ENCODE measurements at regions not wholly inside any gene's neighbourhood (a gene's known extent, or its start where the extent isn't known, plus 50 kb on each side); places are given as distances from the start of the nearest gene placed in this dataset.

DNA sequence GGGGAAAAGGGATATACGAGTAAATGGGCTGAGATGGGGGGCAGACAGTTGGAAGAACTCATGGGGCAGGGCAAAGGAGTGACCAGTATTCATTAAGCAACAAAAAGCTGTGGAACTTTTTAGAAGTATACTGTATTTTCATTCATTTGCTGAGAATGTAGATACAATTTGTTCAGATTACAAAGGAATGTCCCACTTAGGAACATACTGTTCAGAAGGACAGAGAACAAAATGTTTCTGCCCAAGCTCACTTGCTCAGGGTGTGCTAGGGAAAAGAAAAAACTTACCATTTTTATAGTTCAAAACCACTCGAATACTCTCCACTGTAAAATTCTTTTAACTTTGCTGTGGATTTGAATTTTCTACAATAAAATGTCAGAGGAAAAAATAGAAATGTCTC is 135.2 kb upstream of the AFF2 start (continued):
- TF ChIP-seq, protein P1, sequence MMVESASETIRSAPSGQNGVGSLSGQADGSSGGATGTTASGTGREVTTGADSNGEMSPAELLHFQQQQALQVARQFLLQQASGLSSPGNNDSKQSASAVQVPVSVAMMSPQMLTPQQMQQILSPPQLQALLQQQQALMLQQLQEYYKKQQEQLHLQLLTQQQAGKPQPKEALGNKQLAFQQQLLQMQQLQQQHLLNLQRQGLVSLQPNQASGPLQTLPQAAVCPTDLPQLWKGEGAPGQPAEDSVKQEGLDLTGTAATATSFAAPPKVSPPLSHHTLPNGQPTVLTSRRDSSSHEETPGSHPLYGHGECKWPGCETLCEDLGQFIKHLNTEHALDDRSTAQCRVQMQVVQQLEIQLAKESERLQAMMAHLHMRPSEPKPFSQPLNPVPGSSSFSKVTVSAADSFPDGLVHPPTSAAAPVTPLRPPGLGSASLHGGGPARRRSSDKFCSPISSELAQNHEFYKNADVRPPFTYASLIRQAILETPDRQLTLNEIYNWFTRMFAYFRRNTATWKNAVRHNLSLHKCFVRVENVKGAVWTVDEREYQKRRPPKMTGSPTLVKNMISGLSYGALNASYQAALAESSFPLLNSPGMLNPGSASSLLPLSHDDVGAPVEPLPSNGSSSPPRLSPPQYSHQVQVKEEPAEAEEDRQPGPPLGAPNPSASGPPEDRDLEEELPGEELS (CRISPR knock-in tag; IDR thresholded peaks at IDR 0.05), result no peak
- no peak for TF ChIP-seq IRF2 (CRISPR knock-in tag; IDR thresholded peaks at IDR 0.05; ENCODE audit: borderline replicate concordance, low read depth)
- TF ChIP-seq ZNF263 (CRISPR knock-in tag; IDR thresholded peaks at IDR 0.05; ENCODE audit: low read depth), result no peak
- no peak for TF ChIP-seq ATF1 (CRISPR knock-in tag; IDR thresholded peaks at IDR 0.05)

DNA sequence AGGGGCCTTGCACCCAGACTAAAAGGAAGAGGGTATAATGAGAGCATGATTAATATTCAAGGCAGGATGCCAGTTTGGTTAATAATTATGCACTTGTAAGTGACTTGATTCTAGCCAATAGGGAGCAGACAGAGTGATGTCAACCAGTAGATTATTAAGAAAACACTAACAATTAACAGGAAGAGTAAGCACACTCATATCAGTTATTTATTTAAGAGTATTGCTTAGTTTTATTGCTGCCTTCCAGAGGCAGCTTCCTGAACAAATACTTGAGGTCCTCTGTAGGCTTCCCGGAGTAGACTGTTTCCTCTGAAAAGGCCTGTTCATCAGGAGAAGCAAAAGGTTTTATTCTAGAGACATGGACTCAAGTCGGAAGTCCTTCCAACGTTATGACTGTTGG is 129.1 kb upstream of the AFF2 start:
- Mint-ChIP-seq H3K36me3 (peaks cover 11% of the 10 kb centered on the region), H3K27ac (no peak overlapping the region), H3K4me3 (no peak overlapping the region), H3K9me3 (peaks cover 16% of the 10 kb centered on the region), H3K27me3 (ENCODE audit: low read depth) (no peaks in the 10 kb centered on the region; the same call in 1 of the 2 replicates), H3K4me1 (peaks cover 9% of the 10 kb centered on the region)
- no peak for DNase-seq (ENCODE audit: low spot score)
- TF ChIP-seq EMX1 (CRISPR knock-in tag; IDR thresholded peaks at IDR 0.05) (no peak), ZNF219 (CRISPR knock-in tag; IDR thresholded peaks at IDR 0.05; ENCODE audit: borderline replicate concordance) (no peak), JAZF1 (CRISPR knock-in tag; IDR thresholded peaks at IDR 0.05) (no peak), FOXJ3 (CRISPR knock-in tag; IDR thresholded peaks at IDR 0.05; ENCODE audit: borderline replicate concordance) (no peak)
- TF ChIP-seq, protein P2, sequence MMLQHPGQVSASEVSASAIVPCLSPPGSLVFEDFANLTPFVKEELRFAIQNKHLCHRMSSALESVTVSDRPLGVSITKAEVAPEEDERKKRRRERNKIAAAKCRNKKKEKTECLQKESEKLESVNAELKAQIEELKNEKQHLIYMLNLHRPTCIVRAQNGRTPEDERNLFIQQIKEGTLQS (CRISPR knock-in tag; conservative IDR thresholded peaks at IDR 0.05), result no peak
- TF ChIP-seq, protein P3, sequence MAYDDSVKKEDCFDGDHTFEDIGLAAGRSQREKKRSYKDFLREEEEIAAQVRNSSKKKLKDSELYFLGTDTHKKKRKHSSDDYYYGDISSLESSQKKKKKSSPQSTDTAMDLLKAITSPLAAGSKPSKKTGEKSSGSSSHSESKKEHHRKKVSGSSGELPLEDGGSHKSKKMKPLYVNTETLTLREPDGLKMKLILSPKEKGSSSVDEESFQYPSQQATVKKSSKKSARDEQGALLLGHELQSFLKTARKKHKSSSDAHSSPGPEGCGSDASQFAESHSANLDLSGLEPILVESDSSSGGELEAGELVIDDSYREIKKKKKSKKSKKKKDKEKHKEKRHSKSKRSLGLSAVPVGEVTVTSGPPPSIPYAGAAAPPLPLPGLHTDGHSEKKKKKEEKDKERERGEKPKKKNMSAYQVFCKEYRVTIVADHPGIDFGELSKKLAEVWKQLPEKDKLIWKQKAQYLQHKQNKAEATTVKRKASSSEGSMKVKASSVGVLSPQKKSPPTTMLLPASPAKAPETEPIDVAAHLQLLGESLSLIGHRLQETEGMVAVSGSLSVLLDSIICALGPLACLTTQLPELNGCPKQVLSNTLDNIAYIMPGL (CRISPR knock-in tag; IDR thresholded peaks at IDR 0.05), result no peak
- TF ChIP-seq, protein P4, sequence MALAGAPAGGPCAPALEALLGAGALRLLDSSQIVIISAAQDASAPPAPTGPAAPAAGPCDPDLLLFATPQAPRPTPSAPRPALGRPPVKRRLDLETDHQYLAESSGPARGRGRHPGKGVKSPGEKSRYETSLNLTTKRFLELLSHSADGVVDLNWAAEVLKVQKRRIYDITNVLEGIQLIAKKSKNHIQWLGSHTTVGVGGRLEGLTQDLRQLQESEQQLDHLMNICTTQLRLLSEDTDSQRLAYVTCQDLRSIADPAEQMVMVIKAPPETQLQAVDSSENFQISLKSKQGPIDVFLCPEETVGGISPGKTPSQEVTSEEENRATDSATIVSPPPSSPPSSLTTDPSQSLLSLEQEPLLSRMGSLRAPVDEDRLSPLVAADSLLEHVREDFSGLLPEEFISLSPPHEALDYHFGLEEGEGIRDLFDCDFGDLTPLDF (CRISPR knock-in tag; IDR thresholded peaks at IDR 0.05), result no peak
- TF ChIP-seq, protein P5, sequence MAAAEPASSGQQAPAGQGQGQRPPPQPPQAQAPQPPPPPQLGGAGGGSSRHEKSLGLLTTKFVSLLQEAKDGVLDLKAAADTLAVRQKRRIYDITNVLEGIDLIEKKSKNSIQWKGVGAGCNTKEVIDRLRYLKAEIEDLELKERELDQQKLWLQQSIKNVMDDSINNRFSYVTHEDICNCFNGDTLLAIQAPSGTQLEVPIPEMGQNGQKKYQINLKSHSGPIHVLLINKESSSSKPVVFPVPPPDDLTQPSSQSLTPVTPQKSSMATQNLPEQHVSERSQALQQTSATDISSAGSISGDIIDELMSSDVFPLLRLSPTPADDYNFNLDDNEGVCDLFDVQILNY (CRISPR knock-in tag; IDR thresholded peaks at IDR 0.05), result no peak
- ATAC-seq, result no peak
- ChIA-PET POLR2A (no interaction called here), CTCF (no interaction called here)

DNA sequence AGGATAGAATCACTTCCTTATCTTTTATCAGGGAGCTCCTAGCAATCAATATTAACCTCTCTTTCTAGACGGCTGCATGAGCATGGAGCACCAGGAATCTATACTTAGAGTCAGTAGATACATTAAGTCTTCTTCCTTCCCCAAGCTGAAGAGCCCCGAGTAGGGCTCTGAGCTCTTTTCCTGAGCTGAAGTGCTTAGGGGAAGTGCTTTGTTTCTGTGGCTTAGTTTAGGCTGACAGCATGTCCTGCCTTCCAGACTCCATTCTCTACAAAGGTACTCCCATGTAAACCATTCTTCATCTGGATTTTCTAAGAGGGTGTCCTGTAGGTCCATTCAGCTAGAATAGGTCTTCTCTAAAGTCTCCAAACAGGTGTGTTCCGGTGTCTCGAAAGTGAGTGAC is 127.5 kb upstream of the AFF2 start:
- no peak for DNase-seq (ENCODE audit: low spot score)
- Mint-ChIP-seq H3K27ac (no peak overlapping the region), H3K4me1 (peaks cover 3% of the 10 kb centered on the region; the same call in 1 of the 2 replicates), H3K36me3 (peaks cover 12% of the 10 kb centered on the region), H3K9me3 (peaks cover 18% of the 10 kb centered on the region), H3K4me3 (no peak overlapping the region), H3K27me3 (ENCODE audit: low read depth) (no peaks in the 10 kb centered on the region; the same call in 1 of the 2 replicates)
- ATAC-seq, result no peak
- CTCF ChIA-PET, result no interaction called here
- POLR2A ChIA-PET, result no interaction called here
- TF ChIP-seq, protein P6, sequence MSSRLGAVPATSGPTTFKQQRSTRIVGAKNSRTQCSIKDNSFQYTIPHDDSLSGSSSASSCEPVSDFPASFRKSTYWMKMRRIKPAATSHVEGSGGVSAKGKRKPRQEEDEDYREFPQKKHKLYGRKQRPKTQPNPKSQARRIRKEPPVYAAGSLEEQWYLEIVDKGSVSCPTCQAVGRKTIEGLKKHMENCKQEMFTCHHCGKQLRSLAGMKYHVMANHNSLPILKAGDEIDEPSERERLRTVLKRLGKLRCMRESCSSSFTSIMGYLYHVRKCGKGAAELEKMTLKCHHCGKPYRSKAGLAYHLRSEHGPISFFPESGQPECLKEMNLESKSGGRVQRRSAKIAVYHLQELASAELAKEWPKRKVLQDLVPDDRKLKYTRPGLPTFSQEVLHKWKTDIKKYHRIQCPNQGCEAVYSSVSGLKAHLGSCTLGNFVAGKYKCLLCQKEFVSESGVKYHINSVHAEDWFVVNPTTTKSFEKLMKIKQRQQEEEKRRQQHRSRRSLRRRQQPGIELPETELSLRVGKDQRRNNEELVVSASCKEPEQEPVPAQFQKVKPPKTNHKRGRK (CRISPR knock-in tag; IDR thresholded peaks at IDR 0.05; ENCODE audit: borderline replicate concordance), result no peak
- TF ChIP-seq, protein P7, sequence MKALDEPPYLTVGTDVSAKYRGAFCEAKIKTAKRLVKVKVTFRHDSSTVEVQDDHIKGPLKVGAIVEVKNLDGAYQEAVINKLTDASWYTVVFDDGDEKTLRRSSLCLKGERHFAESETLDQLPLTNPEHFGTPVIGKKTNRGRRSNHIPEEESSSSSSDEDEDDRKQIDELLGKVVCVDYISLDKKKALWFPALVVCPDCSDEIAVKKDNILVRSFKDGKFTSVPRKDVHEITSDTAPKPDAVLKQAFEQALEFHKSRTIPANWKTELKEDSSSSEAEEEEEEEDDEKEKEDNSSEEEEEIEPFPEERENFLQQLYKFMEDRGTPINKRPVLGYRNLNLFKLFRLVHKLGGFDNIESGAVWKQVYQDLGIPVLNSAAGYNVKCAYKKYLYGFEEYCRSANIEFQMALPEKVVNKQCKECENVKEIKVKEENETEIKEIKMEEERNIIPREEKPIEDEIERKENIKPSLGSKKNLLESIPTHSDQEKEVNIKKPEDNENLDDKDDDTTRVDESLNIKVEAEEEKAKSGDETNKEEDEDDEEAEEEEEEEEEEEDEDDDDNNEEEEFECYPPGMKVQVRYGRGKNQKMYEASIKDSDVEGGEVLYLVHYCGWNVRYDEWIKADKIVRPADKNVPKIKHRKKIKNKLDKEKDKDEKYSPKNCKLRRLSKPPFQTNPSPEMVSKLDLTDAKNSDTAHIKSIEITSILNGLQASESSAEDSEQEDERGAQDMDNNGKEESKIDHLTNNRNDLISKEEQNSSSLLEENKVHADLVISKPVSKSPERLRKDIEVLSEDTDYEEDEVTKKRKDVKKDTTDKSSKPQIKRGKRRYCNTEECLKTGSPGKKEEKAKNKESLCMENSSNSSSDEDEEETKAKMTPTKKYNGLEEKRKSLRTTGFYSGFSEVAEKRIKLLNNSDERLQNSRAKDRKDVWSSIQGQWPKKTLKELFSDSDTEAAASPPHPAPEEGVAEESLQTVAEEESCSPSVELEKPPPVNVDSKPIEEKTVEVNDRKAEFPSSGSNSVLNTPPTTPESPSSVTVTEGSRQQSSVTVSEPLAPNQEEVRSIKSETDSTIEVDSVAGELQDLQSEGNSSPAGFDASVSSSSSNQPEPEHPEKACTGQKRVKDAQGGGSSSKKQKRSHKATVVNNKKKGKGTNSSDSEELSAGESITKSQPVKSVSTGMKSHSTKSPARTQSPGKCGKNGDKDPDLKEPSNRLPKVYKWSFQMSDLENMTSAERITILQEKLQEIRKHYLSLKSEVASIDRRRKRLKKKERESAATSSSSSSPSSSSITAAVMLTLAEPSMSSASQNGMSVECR (CRISPR knock-in tag; IDR thresholded peaks at IDR 0.05; ENCODE audit: borderline replicate concordance), result no peak
- TF ChIP-seq SP1 (CRISPR knock-in tag; conservative IDR thresholded peaks at IDR 0.05), result no peak
- TF ChIP-seq, protein P8, sequence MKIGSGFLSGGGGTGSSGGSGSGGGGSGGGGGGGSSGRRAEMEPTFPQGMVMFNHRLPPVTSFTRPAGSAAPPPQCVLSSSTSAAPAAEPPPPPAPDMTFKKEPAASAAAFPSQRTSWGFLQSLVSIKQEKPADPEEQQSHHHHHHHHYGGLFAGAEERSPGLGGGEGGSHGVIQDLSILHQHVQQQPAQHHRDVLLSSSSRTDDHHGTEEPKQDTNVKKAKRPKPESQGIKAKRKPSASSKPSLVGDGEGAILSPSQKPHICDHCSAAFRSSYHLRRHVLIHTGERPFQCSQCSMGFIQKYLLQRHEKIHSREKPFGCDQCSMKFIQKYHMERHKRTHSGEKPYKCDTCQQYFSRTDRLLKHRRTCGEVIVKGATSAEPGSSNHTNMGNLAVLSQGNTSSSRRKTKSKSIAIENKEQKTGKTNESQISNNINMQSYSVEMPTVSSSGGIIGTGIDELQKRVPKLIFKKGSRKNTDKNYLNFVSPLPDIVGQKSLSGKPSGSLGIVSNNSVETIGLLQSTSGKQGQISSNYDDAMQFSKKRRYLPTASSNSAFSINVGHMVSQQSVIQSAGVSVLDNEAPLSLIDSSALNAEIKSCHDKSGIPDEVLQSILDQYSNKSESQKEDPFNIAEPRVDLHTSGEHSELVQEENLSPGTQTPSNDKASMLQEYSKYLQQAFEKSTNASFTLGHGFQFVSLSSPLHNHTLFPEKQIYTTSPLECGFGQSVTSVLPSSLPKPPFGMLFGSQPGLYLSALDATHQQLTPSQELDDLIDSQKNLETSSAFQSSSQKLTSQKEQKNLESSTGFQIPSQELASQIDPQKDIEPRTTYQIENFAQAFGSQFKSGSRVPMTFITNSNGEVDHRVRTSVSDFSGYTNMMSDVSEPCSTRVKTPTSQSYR (CRISPR knock-in tag; IDR thresholded peaks at IDR 0.05), result no peak
